ENCODE measurements at regions not wholly inside any gene's neighbourhood (a gene's known extent, or its start where the extent isn't known, plus 50 kb on each side); places are given as distances from the start of the nearest gene placed in this dataset.

GRCh38 chr6:8546496-8546895 lies 111.2 kb upstream of the SLC35B3 start:
- ATAC-seq (ENCODE audit: low FRiP score) (no peak), DNase-seq (no peak)
- Histone ChIP-seq H3K27ac (ENCODE audit: low read depth in 1 of 2, low read length in 2 of 2) (no peak overlapping the region), H3K9me3 (ENCODE audit: control insufficient read depth, low read length) (no peaks in the 10 kb centered on the region), H3K27me3 (ENCODE audit: control insufficient read depth in 1 of 2, insufficient read depth in 2 of 2, low read length in 1 of 2) (no peaks in the 10 kb centered on the region), H3K36me3 (ENCODE audit: control insufficient read depth in 1 of 2, insufficient read depth in 2 of 2, low read length in 1 of 2) (no peaks in the 10 kb centered on the region), H3K4me3 (ENCODE audit: low read length in 2 of 2) (no peak overlapping the region), H3K4me1 (ENCODE audit: control insufficient read depth in 1 of 2, insufficient read depth in 2 of 2, low read length in 2 of 2) (no peaks in the 10 kb centered on the region)
- 77 to 81% methylated on average over 7 of the region's 7 CpGs for WGBS, 2 donors
- intact Hi-C loops (cut with DNase I), result no loop called here

- DNase-seq (no peak), ATAC-seq (ENCODE audit: low FRiP score) (no peak)
- Histone ChIP-seq H3K36me3 (ENCODE audit: control insufficient read depth in 1 of 2, insufficient read depth in 2 of 2, low read length in 1 of 2) (no peaks in the 10 kb centered on the region), H3K27me3 (ENCODE audit: control insufficient read depth in 1 of 2, insufficient read depth in 2 of 2, low read length in 1 of 2) (no peaks in the 10 kb centered on the region), H3K9me3 (ENCODE audit: control insufficient read depth, low read length) (no peaks in the 10 kb centered on the region), H3K4me3 (ENCODE audit: low read length in 2 of 2) (no peak overlapping the region), H3K4me1 (ENCODE audit: control insufficient read depth in 1 of 2, insufficient read depth in 2 of 2, low read length in 2 of 2) (no peaks in the 10 kb centered on the region), H3K27ac (ENCODE audit: low read depth in 1 of 2, low read length in 2 of 2) (no peak overlapping the region)
- intact Hi-C loops (cut with DNase I), result no loop called here
- WGBS, 2 donors, result 53 to 58% methylated on average over 1 of the region's 1 CpG
Measured at GRCh38 chr6:8545336-8545735, 110.0 kb upstream of the SLC35B3 start.

GRCh38 chr6:8543714-8544113 lies 108.4 kb upstream of the SLC35B3 start:
- Histone ChIP-seq H3K9me3 (ENCODE audit: control insufficient read depth, low read length) (no peaks in the 10 kb centered on the region), H3K27me3 (ENCODE audit: control insufficient read depth in 1 of 2, insufficient read depth in 2 of 2, low read length in 1 of 2) (no peaks in the 10 kb centered on the region), H3K27ac (ENCODE audit: low read depth in 1 of 2, low read length in 2 of 2) (no peak overlapping the region), H3K36me3 (ENCODE audit: control insufficient read depth in 1 of 2, insufficient read depth in 2 of 2, low read length in 1 of 2) (no peaks in the 10 kb centered on the region), H3K4me3 (ENCODE audit: low read length in 2 of 2) (no peak overlapping the region), H3K4me1 (ENCODE audit: control insufficient read depth in 1 of 2, insufficient read depth in 2 of 2, low read length in 2 of 2) (no peaks in the 10 kb centered on the region)
- DNase-seq, result no peak
- intact Hi-C loops (cut with DNase I), result no loop called here
- WGBS, 2 donors, result 66 to 68% methylated on average over 4 of the region's 4 CpGs
- ATAC-seq (ENCODE audit: low FRiP score), result no peak

GRCh38 chr6:8539453-8539852 lies 104.1 kb upstream of the SLC35B3 start:
- Histone ChIP-seq H3K4me3 (ENCODE audit: low read length in 2 of 2) (no peak overlapping the region), H3K27ac (ENCODE audit: low read depth in 1 of 2, low read length in 2 of 2) (no peak overlapping the region), H3K9me3 (ENCODE audit: control insufficient read depth, low read length) (peaks cover 4% of the 10 kb centered on the region), H3K4me1 (ENCODE audit: control insufficient read depth in 1 of 2, insufficient read depth in 2 of 2, low read length in 2 of 2) (no peaks in the 10 kb centered on the region), H3K27me3 (ENCODE audit: control insufficient read depth in 1 of 2, insufficient read depth in 2 of 2, low read length in 1 of 2) (peaks cover 0 to 2% of the 10 kb centered on the region in 2 donors), H3K36me3 (ENCODE audit: control insufficient read depth in 1 of 2, insufficient read depth in 2 of 2, low read length in 1 of 2) (no peaks in the 10 kb centered on the region)
- ATAC-seq (ENCODE audit: low FRiP score), result no peak
- intact Hi-C loops (cut with DNase I), result no loop called here
- DNase-seq, result no peak

GRCh38 chr6:8536122-8536521 lies 100.8 kb upstream of the SLC35B3 start:
- Histone ChIP-seq H3K9me3 (ENCODE audit: control insufficient read depth, low read length) (peaks cover 4% of the 10 kb centered on the region), H3K4me3 (ENCODE audit: low read length in 2 of 2) (no peak overlapping the region), H3K4me1 (ENCODE audit: control insufficient read depth in 1 of 2, insufficient read depth in 2 of 2, low read length in 2 of 2) (no peaks in the 10 kb centered on the region), H3K27me3 (ENCODE audit: control insufficient read depth in 1 of 2, insufficient read depth in 2 of 2, low read length in 1 of 2) (peaks cover 0 to 2% of the 10 kb centered on the region in 2 donors), H3K27ac (ENCODE audit: low read depth in 1 of 2, low read length in 2 of 2) (no peak overlapping the region), H3K36me3 (ENCODE audit: control insufficient read depth in 1 of 2, insufficient read depth in 2 of 2, low read length in 1 of 2) (no peaks in the 10 kb centered on the region)
- ATAC-seq (ENCODE audit: low FRiP score) (no peak), DNase-seq (no peak)
- WGBS, 2 donors, result 72 to 73% methylated on average over 3 of the region's 3 CpGs
- intact Hi-C loops (cut with DNase I), result no loop called here

GRCh38 chr6:8535519-8535918 lies 100.2 kb upstream of the SLC35B3 start:
- H3K4me3 ChIP-seq (ENCODE audit: low read length in 2 of 2), result no peak overlapping the region
- no peaks in the 10 kb centered on the region for H3K36me3 ChIP-seq (ENCODE audit: control insufficient read depth in 1 of 2, insufficient read depth in 2 of 2, low read length in 1 of 2)
- DNase-seq (no peak), ATAC-seq (ENCODE audit: low FRiP score) (no peak)
- H3K9me3 ChIP-seq (ENCODE audit: control insufficient read depth, low read length), result peaks cover 4% of the 10 kb centered on the region
- H3K4me1 ChIP-seq (ENCODE audit: control insufficient read depth in 1 of 2, insufficient read depth in 2 of 2, low read length in 2 of 2), result no peaks in the 10 kb centered on the region
- intact Hi-C loops (cut with DNase I), result no loop called here
- no peak overlapping the region for H3K27ac ChIP-seq (ENCODE audit: low read depth in 1 of 2, low read length in 2 of 2)
- peaks cover 0 to 2% of the 10 kb centered on the region in 2 donors for H3K27me3 ChIP-seq (ENCODE audit: control insufficient read depth in 1 of 2, insufficient read depth in 2 of 2, low read length in 1 of 2)
- WGBS, 2 donors, result 71 to 75% methylated on average over 3 of the region's 3 CpGs

- ATAC-seq (ENCODE audit: low FRiP score) (no peak), DNase-seq (no peak)
- Histone ChIP-seq H3K27ac (ENCODE audit: low read depth in 1 of 2, low read length in 2 of 2) (no peak overlapping the region), H3K27me3 (ENCODE audit: control insufficient read depth in 1 of 2, insufficient read depth in 2 of 2, low read length in 1 of 2) (peaks cover 0 to 2% of the 10 kb centered on the region in 2 donors), H3K4me3 (ENCODE audit: low read length in 2 of 2) (no peak overlapping the region), H3K36me3 (ENCODE audit: control insufficient read depth in 1 of 2, insufficient read depth in 2 of 2, low read length in 1 of 2) (no peaks in the 10 kb centered on the region), H3K4me1 (ENCODE audit: control insufficient read depth in 1 of 2, insufficient read depth in 2 of 2, low read length in 2 of 2) (no peaks in the 10 kb centered on the region), H3K9me3 (ENCODE audit: control insufficient read depth, low read length) (peaks cover 6% of the 10 kb centered on the region)
- intact Hi-C loops (cut with DNase I), result no loop called here
- WGBS, 2 donors, result 63 to 68% methylated on average over 12 of the region's 12 CpGs
Measured at GRCh38 chr6:8530785-8531435, 95.6 kb upstream of the SLC35B3 start.

GRCh38 chr6:8529250-8529649 lies 93.9 kb upstream of the SLC35B3 start:
- WGBS, 2 donors, result 57 to 65% methylated on average over 2 of the region's 2 CpGs
- Histone ChIP-seq H3K36me3 (ENCODE audit: control insufficient read depth in 1 of 2, insufficient read depth in 2 of 2, low read length in 1 of 2) (no peaks in the 10 kb centered on the region), H3K27me3 (ENCODE audit: control insufficient read depth in 1 of 2, insufficient read depth in 2 of 2, low read length in 1 of 2) (no peaks in the 10 kb centered on the region), H3K9me3 (ENCODE audit: control insufficient read depth, low read length) (peaks cover 2% of the 10 kb centered on the region), H3K4me3 (ENCODE audit: low read length in 2 of 2) (no peak overlapping the region), H3K27ac (ENCODE audit: low read depth in 1 of 2, low read length in 2 of 2) (no peak overlapping the region), H3K4me1 (ENCODE audit: control insufficient read depth in 1 of 2, insufficient read depth in 2 of 2, low read length in 2 of 2) (no peaks in the 10 kb centered on the region)
- intact Hi-C loops (cut with DNase I), result no loop called here
- ATAC-seq (ENCODE audit: low FRiP score) (no peak), DNase-seq (no peak)

GRCh38 chr6:8527818-8528217 lies 92.5 kb upstream of the SLC35B3 start:
- H3K9me3 ChIP-seq (ENCODE audit: control insufficient read depth, low read length), result peaks cover 2% of the 10 kb centered on the region
- intact Hi-C loops (cut with DNase I), result no loop called here
- WGBS, 2 donors, result 91 to 97% methylated on average over 1 of the region's 1 CpG
- DNase-seq (no peak), ATAC-seq (ENCODE audit: low FRiP score) (no peak)
- H3K27ac ChIP-seq (ENCODE audit: low read depth in 1 of 2, low read length in 2 of 2), result no peak overlapping the region
- H3K4me1 ChIP-seq (ENCODE audit: control insufficient read depth in 1 of 2, insufficient read depth in 2 of 2, low read length in 2 of 2), result no peaks in the 10 kb centered on the region
- H3K27me3 ChIP-seq (ENCODE audit: control insufficient read depth in 1 of 2, insufficient read depth in 2 of 2, low read length in 1 of 2), result no peaks in the 10 kb centered on the region
- H3K36me3 ChIP-seq (ENCODE audit: control insufficient read depth in 1 of 2, insufficient read depth in 2 of 2, low read length in 1 of 2), result no peaks in the 10 kb centered on the region
- no peak overlapping the region for H3K4me3 ChIP-seq (ENCODE audit: low read length in 2 of 2)
